Testis (tissue), 2 donors: ENCODE measurements at regions not wholly inside any gene's neighbourhood (a gene's known extent, or its start where the extent isn't known, plus 50 kb on each side); places are given as distances from the start of the nearest gene placed in this dataset.

Experiments used
- DNase-seq: peaks from one replicate; pipeline ENCODE4 v3.0.0-alpha.2; 2019
- H3K27ac ChIP-seq, 2 donors: fragments of 200-600 bp; sonication (generic); one replicate each; pipeline ENCODE4 v1.5.1; 2019
- H3K27me3 ChIP-seq: fragments of 200-600 bp; sonication (generic); one replicate; pipeline ENCODE4 v1.5.1; 2019
- H3K36me3 ChIP-seq: fragments of 200-600 bp; sonication (generic); one replicate; pipeline ENCODE4 v1.5.1; 2017; ENCODE audit warnings: low read depth; ENCODE audit errors: missing control alignments
- H3K4me1 ChIP-seq: fragments of 200-600 bp; sonication (generic); one replicate; pipeline ENCODE4 v1.5.1; 2019
- H3K4me3 ChIP-seq, 2 donors: fragments of 200-600 bp; sonication (generic); one replicate each; pipeline ENCODE4 v1.5.1; 2017 to 2019
- H3K9me3 ChIP-seq: fragments of 200-600 bp; sonication (generic); one replicate; pipeline ENCODE4 v1.5.1; 2017
- POLR2A ChIP-seq: fragments of 450-650 bp; IDR thresholded peaks from one replicate; pipeline ENCODE4 v1.6.1; 2017; ENCODE audit warnings: antibody characterized with exemption, mild to moderate bottlenecking, moderate library complexity
- WGBS, 2 donors: methylation state at CpG; one replicate each; pipeline ENCODE4 v1.1.5; 2018; 5-methylcytosine and 5-hydroxymethylcytosine counted together
- intact Hi-C: fragments of 100-400 bp; cut with DNase I; formaldehyde crosslinking; loops from one replicate; pipeline ENCODE4 v1.15.1; 2023; ENCODE audit warnings: low total_unique reads
- TF ChIP-seq, protein P1 (sequence below), 3 experiments: fragments of 450-650 bp in 2 of 3; fragments of 200-600 bp in 1 of 3; sonication (generic) in 1 of 3; IDR thresholded peaks; one replicate each; pipeline ENCODE4 v1.5.1; 2016 to 2019; ENCODE audit warnings: antibody characterized with exemption in 3 of 3, mild to moderate bottlenecking in 2 of 3, moderate library complexity in 1 of 3

DNA sequence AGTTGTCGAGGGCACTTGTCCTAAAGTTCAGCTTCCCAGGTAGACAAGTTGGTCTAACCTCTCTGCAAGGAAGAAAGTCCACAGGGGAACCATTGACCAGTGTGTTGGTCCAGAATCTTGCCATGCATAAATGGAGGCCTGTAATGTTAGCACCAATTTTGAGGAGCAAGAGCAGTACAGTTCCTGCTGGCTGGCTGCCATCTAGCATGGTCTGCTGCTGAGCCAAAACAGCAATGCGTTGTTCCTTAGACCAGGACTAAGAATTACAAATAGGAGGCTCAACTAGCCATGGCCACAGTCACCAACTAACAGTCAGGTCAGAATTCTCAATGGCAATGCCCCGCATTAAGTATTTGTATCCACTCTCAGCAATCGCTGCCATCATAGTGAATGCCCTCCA is 72.8 kb upstream of the WIPF1 start:
- H3K9me3 ChIP-seq, result no peaks in the 10 kb centered on the region
- intact Hi-C loops, result loop anchor here (5.0 kb wide), 1 partner anchor 43 kb away; no protein-coding TSS in a partner anchor
- TF ChIP-seq, protein P1, sequence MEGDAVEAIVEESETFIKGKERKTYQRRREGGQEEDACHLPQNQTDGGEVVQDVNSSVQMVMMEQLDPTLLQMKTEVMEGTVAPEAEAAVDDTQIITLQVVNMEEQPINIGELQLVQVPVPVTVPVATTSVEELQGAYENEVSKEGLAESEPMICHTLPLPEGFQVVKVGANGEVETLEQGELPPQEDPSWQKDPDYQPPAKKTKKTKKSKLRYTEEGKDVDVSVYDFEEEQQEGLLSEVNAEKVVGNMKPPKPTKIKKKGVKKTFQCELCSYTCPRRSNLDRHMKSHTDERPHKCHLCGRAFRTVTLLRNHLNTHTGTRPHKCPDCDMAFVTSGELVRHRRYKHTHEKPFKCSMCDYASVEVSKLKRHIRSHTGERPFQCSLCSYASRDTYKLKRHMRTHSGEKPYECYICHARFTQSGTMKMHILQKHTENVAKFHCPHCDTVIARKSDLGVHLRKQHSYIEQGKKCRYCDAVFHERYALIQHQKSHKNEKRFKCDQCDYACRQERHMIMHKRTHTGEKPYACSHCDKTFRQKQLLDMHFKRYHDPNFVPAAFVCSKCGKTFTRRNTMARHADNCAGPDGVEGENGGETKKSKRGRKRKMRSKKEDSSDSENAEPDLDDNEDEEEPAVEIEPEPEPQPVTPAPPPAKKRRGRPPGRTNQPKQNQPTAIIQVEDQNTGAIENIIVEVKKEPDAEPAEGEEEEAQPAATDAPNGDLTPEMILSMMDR (IDR thresholded peaks at IDR 0.05), result no peak
- H3K4me1 ChIP-seq, result no peaks in the 10 kb centered on the region
- no peak for DNase-seq
- no peak overlapping the region for H3K4me3 ChIP-seq
- 80 to 91% methylated on average over 4 of the region's 4 CpGs for WGBS, 2 donors
- no peak overlapping the region for H3K27ac ChIP-seq
- H3K27me3 ChIP-seq, result no peaks in the 10 kb centered on the region
- no peaks in the 10 kb centered on the region for H3K36me3 ChIP-seq

- Histone ChIP-seq H3K9me3 (no peaks in the 10 kb centered on the region), H3K27me3 (no peaks in the 10 kb centered on the region), H3K27ac (no peak overlapping the region), H3K36me3 (no peaks in the 10 kb centered on the region), H3K4me3 (no peak overlapping the region), H3K4me1 (no peaks in the 10 kb centered on the region)
- TF ChIP-seq, protein P1 (IDR thresholded peaks at IDR 0.05), result no peak
- no peak for TF ChIP-seq POLR2A
- intact Hi-C loops, result no loop called here
- 88 to 94% methylated on average over 5 of the region's 5 CpGs for WGBS, 2 donors
- no peak for DNase-seq
Measured at GRCh38 chr2:174669336-174669735, 71.7 kb upstream of the WIPF1 start.

DNA sequence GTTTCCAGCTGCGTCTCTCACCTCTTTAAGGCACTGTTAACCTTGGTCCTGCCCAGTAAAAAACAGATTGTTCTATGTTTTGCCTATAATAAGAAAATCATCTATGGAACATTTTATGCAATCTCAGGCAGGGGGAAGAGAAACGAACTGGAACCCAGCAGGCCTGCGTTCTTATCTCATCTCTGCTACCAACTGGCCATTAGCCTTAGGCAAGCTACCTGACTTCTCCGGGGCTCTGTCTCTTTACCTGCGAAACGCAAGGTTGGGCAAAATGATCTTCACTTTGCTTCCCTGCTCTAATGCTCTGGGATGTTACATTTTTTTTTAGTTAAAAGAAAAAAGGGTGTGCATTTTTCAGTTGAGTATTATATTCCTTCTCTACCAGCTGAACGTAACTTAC is 70.5 kb upstream of the WIPF1 start:
- no peak overlapping the region for H3K4me3 ChIP-seq
- intact Hi-C loops, result no loop called here
- no peaks in the 10 kb centered on the region for H3K4me1 ChIP-seq
- TF ChIP-seq POLR2A, result no peak
- TF ChIP-seq, protein P1 (IDR thresholded peaks at IDR 0.05), result no peak
- no peaks in the 10 kb centered on the region for H3K27me3 ChIP-seq
- H3K36me3 ChIP-seq, result no peaks in the 10 kb centered on the region
- WGBS, 2 donors, result 82 to 92% methylated on average over 7 of the region's 7 CpGs
- DNase-seq, result no peak
- H3K9me3 ChIP-seq, result no peaks in the 10 kb centered on the region
- H3K27ac ChIP-seq, result no peak overlapping the region

GRCh38 chr2:174667250-174667860 is 69.8 kb upstream of the WIPF1 start:
- H3K27me3 ChIP-seq, result no peaks in the 10 kb centered on the region
- WGBS, 2 donors, result 66 to 72% methylated on average over 5 to 6 of the region's 6 CpGs
- TF ChIP-seq POLR2A, result no peak
- TF ChIP-seq, protein P1 (IDR thresholded peaks at IDR 0.05), result no peak
- H3K4me1 ChIP-seq, result no peaks in the 10 kb centered on the region
- H3K27ac ChIP-seq, result peak overlapping the region in 1 of 2 donors; percentile 6
- intact Hi-C loops, result no loop called here
- DNase-seq, result no peak
- no peaks in the 10 kb centered on the region for H3K36me3 ChIP-seq
- H3K4me3 ChIP-seq, result no peak overlapping the region
- H3K9me3 ChIP-seq, result no peaks in the 10 kb centered on the region

DNA sequence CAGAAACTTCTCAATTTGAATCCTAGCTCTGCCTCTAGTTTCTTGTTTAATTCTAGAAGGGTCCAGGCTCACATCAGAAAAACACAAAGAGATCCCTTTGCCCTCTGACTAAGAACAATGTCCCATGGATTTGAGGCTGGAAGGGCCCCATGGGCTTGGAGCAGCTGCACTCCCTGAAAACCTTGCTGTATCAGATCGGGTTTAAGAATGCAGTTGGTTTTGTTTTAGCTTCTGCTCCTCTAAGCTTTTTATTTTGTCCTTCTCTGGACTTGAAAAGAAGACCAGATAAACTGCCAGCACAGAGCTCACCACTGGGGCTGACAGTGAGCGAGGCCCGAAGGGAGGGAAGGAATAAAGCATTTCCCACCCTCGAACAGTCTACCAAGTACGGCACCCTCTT is 69.2 kb upstream of the WIPF1 start:
- H3K27ac ChIP-seq, result peak overlapping the region in 1 of 2 donors; percentile 6

More for the DNA sequence above, 69.2 kb upstream of the WIPF1 start:
- TF ChIP-seq POLR2A, result no peak
- TF ChIP-seq, protein P1 (IDR thresholded peaks at IDR 0.05), result no peak
- DNase-seq, result no peak
- Histone ChIP-seq H3K36me3 (no peaks in the 10 kb centered on the region), H3K27me3 (no peaks in the 10 kb centered on the region), H3K4me3 (no peak overlapping the region), H3K4me1 (no peaks in the 10 kb centered on the region), H3K9me3 (no peaks in the 10 kb centered on the region)
- intact Hi-C loops, result no loop called here
- WGBS, 2 donors, result 64 to 72% methylated on average over 5 of the region's 5 CpGs
